Upper lobe of left lung (tissue), 4 donors: ENCODE measurements at regions not wholly inside any gene's neighbourhood (a gene's known extent, or its start where the extent isn't known, plus 50 kb on each side); places are given as distances from the start of the nearest gene placed in this dataset.

Experiments
- EP300 ChIP-seq, 4 donors: sonication (generic); formaldehyde crosslinking; IDR thresholded peaks; one replicate each; pipeline ENCODE4 v1.5.1; 2017; ENCODE audit warnings: antibody characterized with exemption in 4 of 4, control low read depth in 2 of 4
- TF ChIP-seq, protein P1 (sequence below), 6 experiments: fragments of 450-650 bp in 4 of 6; fragments of 200-600 bp in 2 of 6; sonication (generic) in 2 of 6; IDR thresholded peaks; one replicate each; pipeline ENCODE4 v1.5.1; 2016 to 2019; ENCODE audit warnings: antibody characterized with exemption in 6 of 6

DNA sequence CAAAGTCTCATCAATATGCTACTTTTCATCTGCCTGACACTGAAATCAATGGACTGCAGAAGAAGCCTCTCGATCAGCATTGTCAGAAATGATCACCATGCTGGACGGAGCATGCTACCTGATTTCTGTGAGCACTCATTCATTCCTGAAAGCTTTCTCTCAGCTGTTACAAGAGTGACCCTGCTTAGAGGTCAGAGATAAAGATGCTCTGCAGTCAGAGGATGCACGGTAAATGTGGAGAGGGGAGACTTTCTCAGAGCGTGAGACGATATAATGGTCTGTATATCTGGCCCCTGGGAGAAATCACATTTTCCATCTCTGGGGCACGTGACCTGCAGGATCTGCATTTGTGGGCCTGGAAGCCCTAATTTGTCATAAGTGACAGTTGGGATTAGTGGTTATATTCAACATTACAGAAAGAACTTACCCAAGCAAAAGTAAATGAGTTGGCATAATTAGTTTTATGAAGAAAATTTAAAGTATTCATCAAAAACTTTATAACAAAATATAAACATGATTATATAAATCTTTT lies 125.6 kb upstream of the TTC29 start:
- no peak for TF ChIP-seq EP300 (IDR thresholded peaks at IDR 0.05)
- TF ChIP-seq, protein P1, sequence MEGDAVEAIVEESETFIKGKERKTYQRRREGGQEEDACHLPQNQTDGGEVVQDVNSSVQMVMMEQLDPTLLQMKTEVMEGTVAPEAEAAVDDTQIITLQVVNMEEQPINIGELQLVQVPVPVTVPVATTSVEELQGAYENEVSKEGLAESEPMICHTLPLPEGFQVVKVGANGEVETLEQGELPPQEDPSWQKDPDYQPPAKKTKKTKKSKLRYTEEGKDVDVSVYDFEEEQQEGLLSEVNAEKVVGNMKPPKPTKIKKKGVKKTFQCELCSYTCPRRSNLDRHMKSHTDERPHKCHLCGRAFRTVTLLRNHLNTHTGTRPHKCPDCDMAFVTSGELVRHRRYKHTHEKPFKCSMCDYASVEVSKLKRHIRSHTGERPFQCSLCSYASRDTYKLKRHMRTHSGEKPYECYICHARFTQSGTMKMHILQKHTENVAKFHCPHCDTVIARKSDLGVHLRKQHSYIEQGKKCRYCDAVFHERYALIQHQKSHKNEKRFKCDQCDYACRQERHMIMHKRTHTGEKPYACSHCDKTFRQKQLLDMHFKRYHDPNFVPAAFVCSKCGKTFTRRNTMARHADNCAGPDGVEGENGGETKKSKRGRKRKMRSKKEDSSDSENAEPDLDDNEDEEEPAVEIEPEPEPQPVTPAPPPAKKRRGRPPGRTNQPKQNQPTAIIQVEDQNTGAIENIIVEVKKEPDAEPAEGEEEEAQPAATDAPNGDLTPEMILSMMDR (IDR thresholded peaks at IDR 0.05), result no peak
